Hepatocyte (in vitro differentiated cells): ENCODE measurements at regions not wholly inside any gene's neighbourhood (a gene's known extent, or its start where the extent isn't known, plus 50 kb on each side); places are given as distances from the start of the nearest gene placed in this dataset.

Experiments
- DNase-seq: peaks from one replicate; pipeline ENCODE4 v3.0.0-alpha.2; 2016; ENCODE audit warnings: low spot score
- H2AFZ ChIP-seq: fragments of 200-600 bp; sonication (generic); 2 replicates; pipeline ENCODE4 v1.6.0; 2016; ENCODE audit warnings: antibody characterized with exemption, mild to moderate bottlenecking
- H3K27ac ChIP-seq: fragments of 200-600 bp; sonication (generic); 2 replicates; pipeline ENCODE4 v1.5.1; 2016; ENCODE audit warnings: mild to moderate bottlenecking
- H3K27me3 ChIP-seq: fragments of 200-600 bp; sonication (generic); 2 replicates; pipeline ENCODE4 v1.6.1; 2016
- H3K36me3 ChIP-seq: fragments of 200-600 bp; sonication (generic); replicated peaks from 2 replicates; pipeline ENCODE4 v1.5.1; 2016; ENCODE audit warnings: low read depth; ENCODE audit not compliant: insufficient read depth
- H3K4me1 ChIP-seq: fragments of 200-600 bp; sonication (generic); 2 replicates; pipeline ENCODE4 v1.5.1; 2016; ENCODE audit warnings: mild to moderate bottlenecking, moderate library complexity; ENCODE audit not compliant: insufficient read depth
- H3K4me2 ChIP-seq: fragments of 200-600 bp; sonication (generic); 2 replicates; pipeline ENCODE4 v1.6.0; 2016
- H3K4me3 ChIP-seq: fragments of 200-600 bp; sonication (generic); 2 replicates; pipeline ENCODE4 v1.5.1; 2016; ENCODE audit warnings: mild to moderate bottlenecking
- H3K79me2 ChIP-seq: fragments of 200-600 bp; sonication (generic); 2 replicates; pipeline ENCODE4 v1.6.0; 2017; ENCODE audit warnings: mild to moderate bottlenecking
- H3K9me2 ChIP-seq: fragments of 200-600 bp; sonication (generic); replicated peaks from 2 replicates; pipeline ENCODE4 v1.6.0; 2017; ENCODE audit warnings: mild to moderate bottlenecking; ENCODE audit not compliant: insufficient read depth
- H3K9me3 ChIP-seq: fragments of 200-600 bp; sonication (generic); 2 replicates; pipeline ENCODE4 v1.5.1; 2016; ENCODE audit warnings: low read depth, mild to moderate bottlenecking
- H4K20me1 ChIP-seq: fragments of 200-600 bp; sonication (generic); 2 replicates; pipeline ENCODE4 v1.6.0; 2016; ENCODE audit warnings: mild to moderate bottlenecking; ENCODE audit not compliant: insufficient read depth, poor library complexity, severe bottlenecking
- CTCF ChIP-seq: fragments of 200-600 bp; sonication (generic); IDR thresholded peaks from 2 replicates; pipeline ENCODE4 v1.5.1; 2016; ENCODE audit warnings: antibody characterized with exemption, mild to moderate bottlenecking; ENCODE audit not compliant: poor library complexity
- EZH2 ChIP-seq: fragments of 200-600 bp; sonication (generic); IDR thresholded peaks from 2 replicates; pipeline ENCODE4 v1.6.1; 2016; ENCODE audit warnings: antibody characterized with exemption, mild to moderate bottlenecking, borderline replicate concordance
- EZH2phosphoT487 ChIP-seq: fragments of 200-600 bp; sonication (generic); IDR thresholded peaks from one replicate; pipeline ENCODE4 v1.6.1; 2018; ENCODE audit warnings: antibody characterized with exemption, mild to moderate bottlenecking, low read depth, moderate library complexity; ENCODE audit not compliant: unreplicated experiment, severe bottlenecking
- WGBS: methylation state at CpG from one replicate; pipeline ENCODE4 v1.1.6; 2016; ENCODE audit warnings: low lambda C conversion rate; ENCODE audit errors: missing lambda C conversion rate; 5-methylcytosine and 5-hydroxymethylcytosine counted together

- peaks cover 4% of the 10 kb centered on the region for H3K27me3 ChIP-seq
- no peaks in the 10 kb centered on the region for H3K79me2 ChIP-seq
- H3K27ac ChIP-seq, result no peak overlapping the region
- DNase-seq, result no peak
- H3K9me3 ChIP-seq, result no peaks in the 10 kb centered on the region
- WGBS, result 58% methylated on average over 3 of the region's 3 CpGs
- no peak overlapping the region for H3K4me3 ChIP-seq
- H3K9me2 ChIP-seq, result no peaks in the 10 kb centered on the region
- TF ChIP-seq EZH2, result no peak
- no peak for TF ChIP-seq EZH2phosphoT487
- TF ChIP-seq CTCF, result no peak
- no peak overlapping the region for H2AFZ ChIP-seq
- H4K20me1 ChIP-seq, result no peaks in the 10 kb centered on the region
- H3K36me3 ChIP-seq, result no peaks in the 10 kb centered on the region
- H3K4me2 ChIP-seq, result no peak overlapping the region
- peaks cover 3% of the 10 kb centered on the region for H3K4me1 ChIP-seq
Measured at GRCh38 chr5:4700871-4701270, 439.3 kb upstream of the ADAMTS16 start.

GRCh38 chr5:4703931-4704458, 436.1 kb upstream of the ADAMTS16 start:
- Histone ChIP-seq H3K4me2 (no peak overlapping the region), H3K27me3 (peaks cover 4% of the 10 kb centered on the region), H3K36me3 (no peaks in the 10 kb centered on the region), H4K20me1 (no peaks in the 10 kb centered on the region), H3K9me2 (no peaks in the 10 kb centered on the region), H3K4me3 (no peak overlapping the region), H3K79me2 (no peaks in the 10 kb centered on the region), H2AFZ (no peak overlapping the region), H3K4me1 (peaks cover 3% of the 10 kb centered on the region), H3K9me3 (no peaks in the 10 kb centered on the region), H3K27ac (no peak overlapping the region)
- no peak for DNase-seq
- TF ChIP-seq CTCF (no peak), EZH2phosphoT487 (no peak), EZH2 (no peak)
- WGBS, result 80% methylated on average over 4 of the region's 4 CpGs

- Histone ChIP-seq H4K20me1 (no peaks in the 10 kb centered on the region), H3K36me3 (no peaks in the 10 kb centered on the region), H3K9me3 (no peaks in the 10 kb centered on the region), H3K9me2 (no peaks in the 10 kb centered on the region), H3K27ac (no peak overlapping the region), H3K79me2 (no peaks in the 10 kb centered on the region), H3K4me3 (no peak overlapping the region), H2AFZ (no peak overlapping the region), H3K27me3 (no peaks in the 10 kb centered on the region), H3K4me1 (peaks cover under 1% of the 10 kb centered on the region), H3K4me2 (no peak overlapping the region)
- 91% methylated on average over 3 of the region's 3 CpGs for WGBS
- no peak for DNase-seq
- no peak for TF ChIP-seq EZH2phosphoT487
- TF ChIP-seq EZH2, result no peak
- no peak for TF ChIP-seq CTCF
Measured at GRCh38 chr5:4704951-4705350, 435.2 kb upstream of the ADAMTS16 start.

GRCh38 chr5:4716781-4717180, 423.3 kb upstream of the ADAMTS16 start:
- H3K9me3 ChIP-seq, result no peaks in the 10 kb centered on the region
- H3K9me2 ChIP-seq, result no peaks in the 10 kb centered on the region
- no peak overlapping the region for H3K4me3 ChIP-seq
- H3K36me3 ChIP-seq, result no peaks in the 10 kb centered on the region
- WGBS, result 46% methylated on average over 4 of the region's 4 CpGs
- no peaks in the 10 kb centered on the region for H3K79me2 ChIP-seq
- no peak overlapping the region for H2AFZ ChIP-seq
- no peak for DNase-seq
- no peaks in the 10 kb centered on the region for H3K4me1 ChIP-seq
- H3K27ac ChIP-seq, result no peak overlapping the region
- H3K27me3 ChIP-seq, result no peaks in the 10 kb centered on the region
- no peaks in the 10 kb centered on the region for H4K20me1 ChIP-seq
- TF ChIP-seq EZH2 (no peak), CTCF (no peak), EZH2phosphoT487 (no peak)
- no peak overlapping the region for H3K4me2 ChIP-seq
